PC-3 (cell line): ENCODE measurements at regions not wholly inside any gene's neighbourhood (a gene's known extent, or its start where the extent isn't known, plus 50 kb on each side); places are given as distances from the start of the nearest gene placed in this dataset.
A peak's percentile ranks its signal among the peaks of the same experiment; 100 is the strongest.

Experiments used
- ATAC-seq: fragments of 200-7000 bp; cut with Tn5 transposase; 2 replicates; pipeline ENCODE4 v1.9.1; 2020; ENCODE audit warnings: mild to moderate bottlenecking, moderate library complexity
- BruUV-seq: library from RNA; stranded (reverse); fragments of 400-500 nt; replicated peaks from 2 replicates; lab custom pipeline; 2021; lab: Mats Ljungman, UMichigan
- CTCF ChIA-PET: fragments of 300-600 bp; sonication (Branson Sonifier 250); formaldehyde crosslinking; loops from one replicate; lab custom pipeline; 2022; ENCODE audit warnings: antibody characterized with exemption; lab: Charles Lee
- POLR2A ChIA-PET: fragments of 300-600 bp; sonication (Branson Sonifier 250); formaldehyde crosslinking; loops from one replicate; lab custom pipeline; 2022; ENCODE audit warnings: antibody characterized with exemption; ENCODE audit not compliant: unreplicated experiment; lab: Charles Lee
- DNase-seq: peaks from one replicate; pipeline ENCODE4 v3.0.0-alpha.2; 2015
- H2AFZ ChIP-seq: fragments of 300-600 bp; sonication (generic); 2 replicates; pipeline ENCODE4 v1.6.0; 2016; ENCODE audit warnings: antibody characterized with exemption, low read length
- H3F3A ChIP-seq: fragments of 300-600 bp; sonication (generic); one replicate; pipeline ENCODE4 v1.6.0; 2017; ENCODE audit warnings: antibody characterized with exemption, low read length, control low read depth, mild to moderate bottlenecking; ENCODE audit not compliant: unreplicated experiment
- H3K27ac ChIP-seq: fragments of 300-600 bp; sonication (generic); 2 replicates; pipeline ENCODE4 v1.5.1; 2016; ENCODE audit warnings: mild to moderate bottlenecking, low read length
- H3K27me3 ChIP-seq: fragments of 300-600 bp; sonication (generic); 2 replicates; pipeline ENCODE4 v1.6.1; 2016; ENCODE audit warnings: low read length, mixed read lengths
- H3K36me3 ChIP-seq: fragments of 300-600 bp; sonication (generic); 2 replicates; pipeline ENCODE4 v1.6.1; 2016; ENCODE audit warnings: low read depth, mixed run types, low read length, mixed read lengths
- H3K4me1 ChIP-seq: fragments of 300-600 bp; sonication (generic); 2 replicates; pipeline ENCODE4 v1.5.1; 2016; ENCODE audit warnings: low read length; ENCODE audit not compliant: insufficient read depth
- H3K4me2 ChIP-seq: fragments of 300-600 bp; sonication (generic); 2 replicates; pipeline ENCODE4 v1.6.0; 2016; ENCODE audit warnings: low read length
- H3K4me3 ChIP-seq: fragments of 300-600 bp; sonication (generic); 2 replicates; pipeline ENCODE4 v1.5.1; 2016; ENCODE audit warnings: mild to moderate bottlenecking, low read length, mixed read lengths
- H3K79me2 ChIP-seq: fragments of 300-600 bp; sonication (generic); 2 replicates; pipeline ENCODE4 v1.6.1; 2017; ENCODE audit warnings: low read length, mixed read lengths
- H3K9ac ChIP-seq: fragments of 300-600 bp; sonication (generic); 2 replicates; pipeline ENCODE4 v1.6.0; 2016; ENCODE audit warnings: mild to moderate bottlenecking, low read length
- H3K9me2 ChIP-seq: fragments of 300-600 bp; sonication (generic); replicated peaks from 2 replicates; pipeline ENCODE4 v1.6.1; 2016; ENCODE audit warnings: mixed run types, low read length, mixed read lengths
- H3K9me3 ChIP-seq: fragments of 300-600 bp; sonication (generic); 2 replicates; pipeline ENCODE4 v1.6.1; 2016; ENCODE audit warnings: low read length, mixed read lengths
- H4K20me1 ChIP-seq: fragments of 300-600 bp; sonication (generic); 2 replicates; pipeline ENCODE4 v1.6.1; 2016; ENCODE audit warnings: low read length, mixed read lengths
- CTCF ChIP-seq: fragments of 300-600 bp; sonication (generic); conservative IDR thresholded peaks from 2 replicates; pipeline ENCODE4 v1.5.1; 2017; ENCODE audit warnings: antibody characterized with exemption, low read depth, mild to moderate bottlenecking, low read length
- EZH2 ChIP-seq: fragments of 300-600 bp; sonication (generic); IDR thresholded peaks from one replicate; pipeline ENCODE4 v1.6.1; 2017; ENCODE audit warnings: antibody characterized with exemption, mild to moderate bottlenecking, low read length; ENCODE audit not compliant: unreplicated experiment
- EZH2phosphoT487 ChIP-seq: fragments of 300-600 bp; sonication (generic); IDR thresholded peaks from 2 replicates; pipeline ENCODE4 v1.6.1; 2018; ENCODE audit warnings: mild to moderate bottlenecking, antibody characterized with exemption, low read length, borderline replicate concordance
- intact Hi-C: fragments of 100-400 bp; cut with micrococcal nuclease; formaldehyde crosslinking; loops from 2 replicates; pipeline ENCODE4 v1.9.0; 2023

GRCh38 chr12:17591005-17591681, 498.9 kb downstream of the RERGL start:
- H3F3A ChIP-seq, result no peaks in the 10 kb centered on the region

GRCh38 chr12:17588968-17589367, 501.0 kb downstream of the RERGL start:
- H3K9me3 ChIP-seq, result no peaks in the 10 kb centered on the region
- ChIA-PET CTCF (interaction anchor here (0.6 to 0.8 kb wide), 2 partner anchors 425 to 615 kb away, joined by 3 to 5 read pairs; no protein-coding TSS in a partner anchor), POLR2A (interaction anchor here (0.7 kb wide), 1 partner anchor 366 kb away, joined by 3 read pairs; no protein-coding TSS in a partner anchor)
- H3K36me3 ChIP-seq, result no peaks in the 10 kb centered on the region
- peak; percentile 70 for DNase-seq
- H4K20me1 ChIP-seq, result no peaks in the 10 kb centered on the region
- peak overlapping the region; percentile 65 for H2AFZ ChIP-seq
- peak overlapping the region; percentile 39 for H3K4me3 ChIP-seq
- H3K4me2 ChIP-seq, result peak overlapping the region; percentile 78
- H3K9me2 ChIP-seq, result no peaks in the 10 kb centered on the region
- H3K27ac ChIP-seq, result no peak overlapping the region
- H3K9ac ChIP-seq, result no peak overlapping the region
- H3K27me3 ChIP-seq, result no peaks in the 10 kb centered on the region
- BruUV-seq, result no TSS peak
- intact Hi-C loops, result loop anchor here (2.0 kb wide), 3 partner anchors 374 to 648 kb away; no protein-coding TSS in a partner anchor
- no peaks in the 10 kb centered on the region for H3F3A ChIP-seq
- H3K79me2 ChIP-seq, result no peaks in the 10 kb centered on the region
- H3K4me1 ChIP-seq, result peaks cover 6% of the 10 kb centered on the region; the same call in 1 of the 2 replicates
- ATAC-seq, result peak; percentile 71
- TF ChIP-seq EZH2 (no peak), CTCF (peak; percentile 81)

More at GRCh38 chr12:17591005-17591681, 498.9 kb downstream of the RERGL start:
- H3K27ac ChIP-seq, result no peak overlapping the region
- CTCF ChIA-PET, result no interaction called here
- H3K9me3 ChIP-seq, result no peaks in the 10 kb centered on the region
- no peaks in the 10 kb centered on the region for H4K20me1 ChIP-seq
- H3K9ac ChIP-seq, result no peak overlapping the region
- H3K27me3 ChIP-seq, result no peaks in the 10 kb centered on the region
- no peak overlapping the region for H2AFZ ChIP-seq
- intact Hi-C loops, result no loop called here
- BruUV-seq, result no TSS peak
- ATAC-seq (no peak), DNase-seq (no peak)
- H3K79me2 ChIP-seq, result no peaks in the 10 kb centered on the region
- H3K4me1 ChIP-seq, result peaks cover 6% of the 10 kb centered on the region; the same call in 1 of the 2 replicates
- no peak overlapping the region for H3K4me3 ChIP-seq
- POLR2A ChIA-PET, result no interaction called here
- H3K4me2 ChIP-seq, result no peak overlapping the region
- TF ChIP-seq EZH2phosphoT487 (no peak), CTCF (no peak), EZH2 (no peak)
- H3K36me3 ChIP-seq, result no peaks in the 10 kb centered on the region
- no peaks in the 10 kb centered on the region for H3K9me2 ChIP-seq
